Fibroblast of lung (primary cell): ENCODE measurements at regions not wholly inside any gene's neighbourhood (a gene's known extent, or its start where the extent isn't known, plus 50 kb on each side); places are given as distances from the start of the nearest gene placed in this dataset.

ENCODE experiments used
- DNase-seq, 2 donors: peaks; one replicate each; pipeline versions ENCODE4 v3.0.0 to v3.0.0-alpha.2; 2010; ENCODE audit warnings: low read depth in 2 of 2
- H2AFZ ChIP-seq: 2 replicates; pipeline ENCODE4 v1.5.1; 2012; ENCODE audit warnings: low read length, control low read depth, inconsistent platforms
- H3K27ac ChIP-seq: 2 replicates; pipeline ENCODE4 v1.5.1; 2011; ENCODE audit warnings: low read length, control low read depth; ENCODE audit not compliant: insufficient read depth
- H3K27me3 ChIP-seq: 2 replicates; pipeline ENCODE4 v1.5.1; 2011; ENCODE audit warnings: mild to moderate bottlenecking, low read length; ENCODE audit not compliant: control insufficient read depth, insufficient read depth
- H3K36me3 ChIP-seq: 2 replicates; pipeline ENCODE4 v1.5.1; 2011; ENCODE audit warnings: low read length; ENCODE audit not compliant: control insufficient read depth, insufficient read depth
- H3K4me1 ChIP-seq: 2 replicates; pipeline ENCODE4 v1.5.1; 2011; ENCODE audit warnings: low read length; ENCODE audit not compliant: control insufficient read depth, insufficient read depth; ENCODE audit errors: extremely low read depth
- H3K4me2 ChIP-seq: 2 replicates; pipeline ENCODE4 v1.5.1; 2011; ENCODE audit warnings: low read length, control low read depth; ENCODE audit not compliant: insufficient read depth; ENCODE audit errors: extremely low read depth
- H3K4me3 ChIP-seq, 4 experiments: fragments of 200-600 bp in 1 of 4; sonication (generic) in 1 of 4; replicated peaks in 1 of 4; 2 replicates each; pipeline ENCODE4 v1.5.1; 2011 to 2016; ENCODE audit warnings: low read length in 4 of 4, low read depth in 3 of 4, mild to moderate bottlenecking in 3 of 4, control low read depth in 2 of 4, inconsistent platforms in 1 of 4, mixed read lengths in 1 of 4; ENCODE audit not compliant: insufficient read depth in 1 of 4; ENCODE audit errors: control extremely low read depth in 1 of 4
- H3K79me2 ChIP-seq: 2 replicates; pipeline ENCODE4 v1.5.1; 2012; ENCODE audit warnings: mild to moderate bottlenecking, low read length, inconsistent platforms; ENCODE audit not compliant: control insufficient read depth, insufficient read depth
- H3K9ac ChIP-seq: 2 replicates; pipeline ENCODE4 v1.5.1; 2011; ENCODE audit warnings: mild to moderate bottlenecking, low read length, control low read depth; ENCODE audit not compliant: insufficient read depth
- H3K9me3 ChIP-seq: 2 replicates; pipeline ENCODE4 v1.5.1; 2012; ENCODE audit warnings: low read depth, low read length; ENCODE audit not compliant: control insufficient read depth, insufficient read depth
- H4K20me1 ChIP-seq: 2 replicates; pipeline ENCODE4 v1.5.1; 2011; ENCODE audit warnings: low read length; ENCODE audit not compliant: control insufficient read depth, insufficient read depth; ENCODE audit errors: extremely low read depth
- EZH2 ChIP-seq: IDR thresholded peaks from 2 replicates; pipeline ENCODE4 v1.5.1; 2012; ENCODE audit warnings: low read length, control low read depth, mild to moderate bottlenecking; ENCODE audit errors: missing control alignments
- TF ChIP-seq, protein P1 (sequence below), 2 donors: IDR thresholded peaks in 1 of 2; conservative IDR thresholded peaks in 1 of 2; 1 replicate in 1 of 2; 2 replicates in 1 of 2; pipeline ENCODE4 v1.5.1; 2011 to 2012; ENCODE audit warnings: low read length in 2 of 2, control low read depth in 1 of 2, inconsistent platforms in 1 of 2, low read depth in 1 of 2, mild to moderate bottlenecking in 1 of 2

DNA sequence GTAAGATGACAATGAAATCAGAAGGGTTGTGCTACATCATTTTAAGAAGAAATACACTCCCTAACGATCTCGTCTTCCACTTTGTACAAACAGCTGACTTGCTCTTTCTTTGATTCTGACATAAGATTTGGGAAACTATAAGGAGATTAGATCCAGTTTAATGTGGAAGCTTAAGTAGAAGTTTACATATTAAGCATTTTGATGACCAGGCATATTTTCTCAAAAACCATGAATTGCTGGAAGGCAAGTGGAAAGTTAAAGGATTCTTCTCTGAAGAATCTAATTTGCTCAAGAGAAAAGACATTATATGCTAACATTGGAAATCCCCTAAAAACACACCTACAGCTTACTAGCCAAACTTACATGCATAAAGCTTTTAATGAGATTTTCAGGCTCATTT is 531.9 kb upstream of the PTPRD start:
- H3K27ac ChIP-seq: no peak overlapping the region
- no peaks in the 10 kb centered on the region for H3K4me1 ChIP-seq
- TF ChIP-seq, protein P1, sequence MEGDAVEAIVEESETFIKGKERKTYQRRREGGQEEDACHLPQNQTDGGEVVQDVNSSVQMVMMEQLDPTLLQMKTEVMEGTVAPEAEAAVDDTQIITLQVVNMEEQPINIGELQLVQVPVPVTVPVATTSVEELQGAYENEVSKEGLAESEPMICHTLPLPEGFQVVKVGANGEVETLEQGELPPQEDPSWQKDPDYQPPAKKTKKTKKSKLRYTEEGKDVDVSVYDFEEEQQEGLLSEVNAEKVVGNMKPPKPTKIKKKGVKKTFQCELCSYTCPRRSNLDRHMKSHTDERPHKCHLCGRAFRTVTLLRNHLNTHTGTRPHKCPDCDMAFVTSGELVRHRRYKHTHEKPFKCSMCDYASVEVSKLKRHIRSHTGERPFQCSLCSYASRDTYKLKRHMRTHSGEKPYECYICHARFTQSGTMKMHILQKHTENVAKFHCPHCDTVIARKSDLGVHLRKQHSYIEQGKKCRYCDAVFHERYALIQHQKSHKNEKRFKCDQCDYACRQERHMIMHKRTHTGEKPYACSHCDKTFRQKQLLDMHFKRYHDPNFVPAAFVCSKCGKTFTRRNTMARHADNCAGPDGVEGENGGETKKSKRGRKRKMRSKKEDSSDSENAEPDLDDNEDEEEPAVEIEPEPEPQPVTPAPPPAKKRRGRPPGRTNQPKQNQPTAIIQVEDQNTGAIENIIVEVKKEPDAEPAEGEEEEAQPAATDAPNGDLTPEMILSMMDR (conservative IDR thresholded peaks at IDR 0.05 in 1 of 2, IDR thresholded peaks at IDR 0.05 in 1 of 2; ENCODE audit: low read depth in 1 of 2, low read length in 2 of 2): no peak
- TF ChIP-seq EZH2: no peak
- H3K27me3 ChIP-seq: no peaks in the 10 kb centered on the region
- no peak for DNase-seq
- H3K4me3 ChIP-seq: no peak overlapping the region
- no peaks in the 10 kb centered on the region for H3K36me3 ChIP-seq
- no peak overlapping the region for H2AFZ ChIP-seq
- H3K4me2 ChIP-seq: no peak overlapping the region
- no peaks in the 10 kb centered on the region for H3K79me2 ChIP-seq
- no peaks in the 10 kb centered on the region for H3K9me3 ChIP-seq
- H3K9ac ChIP-seq: no peak overlapping the region
- H4K20me1 ChIP-seq: no peaks in the 10 kb centered on the region

DNA sequence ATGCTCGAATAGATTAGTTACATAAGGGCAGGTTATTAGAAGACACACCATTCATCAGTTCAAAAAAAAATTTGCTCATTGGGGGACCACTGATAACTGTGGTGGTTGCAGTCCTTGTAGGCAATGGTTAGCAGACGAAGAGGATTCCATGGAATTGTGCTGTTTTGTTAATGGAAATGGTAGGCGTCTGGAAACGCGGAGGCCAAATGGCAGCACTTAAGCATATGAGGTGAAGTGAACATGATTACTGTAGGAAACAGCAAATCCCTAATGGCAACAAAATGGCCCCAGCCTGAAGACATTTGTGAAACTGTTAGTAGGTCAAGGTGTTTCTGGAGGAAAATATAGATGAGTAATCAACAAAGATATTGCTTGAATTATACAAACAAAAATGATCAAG is 535.4 kb upstream of the PTPRD start:
- H3K9me3 ChIP-seq: no peaks in the 10 kb centered on the region
- H3K27me3 ChIP-seq: no peaks in the 10 kb centered on the region
- no peak for DNase-seq
- no peaks in the 10 kb centered on the region for H4K20me1 ChIP-seq
- no peak overlapping the region for H3K27ac ChIP-seq
- H3K36me3 ChIP-seq: no peaks in the 10 kb centered on the region
- no peaks in the 10 kb centered on the region for H3K79me2 ChIP-seq
- H3K4me2 ChIP-seq: no peak overlapping the region
- H3K9ac ChIP-seq: no peak overlapping the region
- H3K4me3 ChIP-seq: no peak overlapping the region
- H3K4me1 ChIP-seq: no peaks in the 10 kb centered on the region
- TF ChIP-seq EZH2: no peak
- TF ChIP-seq, protein P1 (conservative IDR thresholded peaks at IDR 0.05 in 1 of 2, IDR thresholded peaks at IDR 0.05 in 1 of 2; ENCODE audit: low read depth in 1 of 2, low read length in 2 of 2): no peak
- H2AFZ ChIP-seq: no peak overlapping the region

GRCh38 chr9:11149065-11149464 is 536.3 kb upstream of the PTPRD start:
- Histone ChIP-seq H3K4me3 (no peak overlapping the region), H2AFZ (no peak overlapping the region), H3K9ac (no peak overlapping the region), H3K27ac (no peak overlapping the region), H3K36me3 (no peaks in the 10 kb centered on the region), H3K79me2 (no peaks in the 10 kb centered on the region), H3K27me3 (no peaks in the 10 kb centered on the region), H4K20me1 (no peaks in the 10 kb centered on the region), H3K4me1 (no peaks in the 10 kb centered on the region), H3K9me3 (no peaks in the 10 kb centered on the region), H3K4me2 (no peak overlapping the region)
- TF ChIP-seq EZH2: no peak
- TF ChIP-seq, protein P1 (conservative IDR thresholded peaks at IDR 0.05 in 1 of 2, IDR thresholded peaks at IDR 0.05 in 1 of 2; ENCODE audit: low read depth in 1 of 2, low read length in 2 of 2): no peak
- no peak for DNase-seq
